NCI-H748 treated with DMSO at 0.1 percent for 48 hours (cell line): ENCODE measurements at regions not wholly inside any gene's neighbourhood (a gene's known extent, or its start where the extent isn't known, plus 50 kb on each side); places are given as distances from the start of the nearest gene placed in this dataset.
"Not testable (repeated sequence)": the region's sequence is repeated elsewhere in the genome, so short reads cannot be mapped to it uniquely, and the experiment has no call there.

Source experiments
- DNase-seq: peaks from one replicate; lab custom pipeline; 2025; lab: John Stamatoyannopoulos, UW

- DNase-seq, result no peak
These were observed 70.0 kb downstream of the KCTD15 start for GRCh38 chr19:33866696-33867095.

- no peak for DNase-seq
These were observed 71.5 kb downstream of the KCTD15 start for GRCh38 chr19:33868076-33868735.

- no peak for DNase-seq
These were observed 72.2 kb downstream of the KCTD15 start for GRCh38 chr19:33868788-33869412.

- not testable (repeated sequence) for DNase-seq
These were observed 73.7 kb downstream of the KCTD15 start for GRCh38 chr19:33870298-33870932.

- no peak for DNase-seq
These were observed 74.9 kb downstream of the KCTD15 start for GRCh38 chr19:33871605-33872004.

- no peak for DNase-seq
These were observed 76.0 kb downstream of the KCTD15 start for GRCh38 chr19:33872445-33873320.

GRCh38 chr19:33875071-33875470 is 78.4 kb downstream of the KCTD15 start:
- no peak for DNase-seq

GRCh38 chr19:33876192-33876591 is 79.5 kb downstream of the KCTD15 start:
- DNase-seq, result no peak

- DNase-seq, result no peak
These were observed 81.4 kb downstream of the KCTD15 start for GRCh38 chr19:33878030-33878544.

- DNase-seq, result no peak
These were observed 82.5 kb downstream of the KCTD15 start for GRCh38 chr19:33878910-33879810.

- no peak for DNase-seq
These were observed 83.3 kb downstream of the KCTD15 start for GRCh38 chr19:33879818-33880575.

- peak; percentile 55 for DNase-seq
These were observed 87.3 kb downstream of the KCTD15 start for GRCh38 chr19:33883859-33884519.

GRCh38 chr19:33885236-33885635 is 88.6 kb downstream of the KCTD15 start:
- no peak for DNase-seq

GRCh38 chr19:33887891-33888290 is 91.2 kb downstream of the KCTD15 start:
- DNase-seq, result no peak

- no peak for DNase-seq
These were observed 92.0 kb downstream of the KCTD15 start for GRCh38 chr19:33888665-33889064.

GRCh38 chr19:33890569-33890968 is 93.9 kb downstream of the KCTD15 start:
- DNase-seq, result no peak

- DNase-seq, result no peak
These were observed 95.1 kb downstream of the KCTD15 start for GRCh38 chr19:33891773-33892172.

GRCh38 chr19:33894787-33895186 is 98.1 kb downstream of the KCTD15 start:
- DNase-seq, result no peak

- no peak for DNase-seq
These were observed 98.7 kb downstream of the KCTD15 start for GRCh38 chr19:33895366-33895765.
